GM18511 (cell line): ENCODE measurements at regions not wholly inside any gene's neighbourhood (a gene's known extent, or its start where the extent isn't known, plus 50 kb on each side); places are given as distances from the start of the nearest gene placed in this dataset.

Source experiments
- ATAC-seq: cut with Tn5 transposase; IDR thresholded peaks from one replicate; pipeline ENCODE4 v1.9.1; 2021; ENCODE audit warnings: mild to moderate bottlenecking, moderate library complexity; ENCODE audit not compliant: unreplicated experiment

DNA sequence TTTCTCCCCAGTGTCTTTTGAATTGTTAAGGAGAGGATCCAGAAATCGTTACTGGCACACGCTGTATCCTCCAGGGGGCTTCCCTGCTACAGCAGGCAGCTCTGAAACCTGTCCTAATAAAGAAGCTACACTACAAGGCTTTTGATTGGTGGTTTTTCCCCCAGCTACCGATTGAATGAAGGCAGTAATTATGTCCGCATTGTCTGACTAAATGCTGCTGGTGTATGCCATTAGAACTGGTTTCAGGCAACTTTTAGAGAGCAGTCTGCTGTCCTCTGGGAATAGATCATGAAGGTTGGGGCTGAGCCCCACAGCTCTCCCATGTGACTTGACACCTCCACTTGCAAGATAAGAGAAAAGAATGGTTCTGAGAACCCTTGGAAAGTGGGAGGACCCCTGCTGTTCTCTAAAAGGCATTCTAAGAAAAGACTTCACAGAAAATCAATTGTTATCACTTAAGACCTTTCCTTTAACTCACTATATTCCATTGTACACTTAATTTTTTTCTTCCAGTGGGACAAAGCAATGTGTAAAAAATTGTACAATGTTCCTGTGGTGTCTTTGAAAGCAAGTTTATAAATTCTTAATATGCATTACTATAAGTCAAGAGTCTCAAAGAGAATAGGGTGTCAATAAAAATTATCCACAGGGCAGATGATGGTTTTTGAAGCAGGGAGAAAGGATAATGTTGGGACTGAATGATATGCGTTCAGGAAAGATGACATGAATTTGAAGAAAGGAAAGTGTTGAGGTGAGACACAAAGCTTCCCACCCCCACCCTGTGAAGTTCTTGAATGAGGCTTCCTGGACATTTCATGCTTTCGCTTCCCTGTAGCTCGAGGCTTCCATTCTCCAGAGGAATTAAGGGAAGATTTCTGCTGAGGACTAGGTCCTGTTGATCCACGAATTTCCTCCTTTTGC lies 53.0 kb upstream of the DAZL start:
- ATAC-seq, result no peak

- no peak for ATAC-seq
Measured at GRCh38 chr3:16658925-16659793, 53.9 kb upstream of the DAZL start.

GRCh38 chr3:16663854-16664712 lies 58.9 kb upstream of the DAZL start:
- ATAC-seq, result no peak

GRCh38 chr3:16665282-16665741 lies 60.1 kb upstream of the DAZL start:
- ATAC-seq, result no peak

- ATAC-seq, result no peak
Measured at GRCh38 chr3:16666206-16666605, 61.0 kb upstream of the DAZL start.

GRCh38 chr3:16667633-16668032 lies 62.4 kb upstream of the DAZL start:
- no peak for ATAC-seq

GRCh38 chr3:16668776-16669545 lies 63.7 kb upstream of the DAZL start:
- no peak for ATAC-seq

- ATAC-seq, result no peak
Measured at GRCh38 chr3:16670191-16670590, 65.0 kb upstream of the DAZL start.

GRCh38 chr3:16671690-16672089 lies 66.5 kb upstream of the DAZL start:
- no peak for ATAC-seq

DNA sequence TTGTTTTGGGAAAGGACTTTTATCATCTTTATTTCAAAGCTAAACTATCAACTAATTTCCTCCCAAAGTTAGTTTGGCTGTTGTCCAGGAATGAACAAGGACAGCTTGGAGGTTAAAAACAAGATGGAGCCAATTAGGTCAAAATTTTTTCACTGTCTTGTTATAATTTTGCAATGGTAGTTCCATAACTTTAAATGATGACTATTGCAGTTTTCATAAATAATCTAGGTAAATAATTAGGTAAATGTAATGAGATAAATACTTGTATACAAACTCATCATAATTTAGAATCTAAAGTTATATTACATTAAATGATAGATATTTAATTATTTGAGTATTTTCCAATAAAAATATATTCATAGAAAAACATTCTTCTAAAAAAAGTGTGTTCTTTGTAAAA lies 68.3 kb upstream of the DAZL start:
- no peak for ATAC-seq

GRCh38 chr3:16675805-16676204 lies 70.6 kb upstream of the DAZL start:
- ATAC-seq, result no peak

- no peak for ATAC-seq
Measured at GRCh38 chr3:16686679-16687078, 81.5 kb upstream of the DAZL start.

GRCh38 chr3:16687221-16687620 lies 82.0 kb upstream of the DAZL start:
- no peak for ATAC-seq

- no peak for ATAC-seq
Measured at GRCh38 chr3:16692486-16693344, 87.5 kb upstream of the DAZL start.

DNA sequence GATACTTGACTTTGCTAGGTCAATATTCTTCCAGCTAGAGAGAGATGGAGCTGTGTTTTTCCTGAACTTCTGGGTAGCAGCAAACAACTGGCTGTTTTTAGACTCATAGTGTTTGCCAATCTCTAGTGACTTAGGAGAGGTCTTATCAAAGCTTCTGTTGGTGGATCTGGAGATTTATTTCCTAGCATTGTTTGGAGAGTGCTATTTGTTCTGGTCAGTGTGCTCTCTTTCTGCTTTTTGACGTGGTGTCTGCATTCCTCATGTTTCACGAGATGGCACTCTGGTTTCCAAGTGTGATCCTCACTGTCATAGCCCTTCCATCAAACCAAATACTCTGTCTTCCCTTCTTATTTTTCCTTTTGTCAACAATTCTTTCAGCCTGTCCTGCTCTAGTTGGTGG lies 88.6 kb upstream of the DAZL start:
- no peak for ATAC-seq

GRCh38 chr3:16695710-16696109 lies 90.5 kb upstream of the DAZL start:
- ATAC-seq, result no peak

DNA sequence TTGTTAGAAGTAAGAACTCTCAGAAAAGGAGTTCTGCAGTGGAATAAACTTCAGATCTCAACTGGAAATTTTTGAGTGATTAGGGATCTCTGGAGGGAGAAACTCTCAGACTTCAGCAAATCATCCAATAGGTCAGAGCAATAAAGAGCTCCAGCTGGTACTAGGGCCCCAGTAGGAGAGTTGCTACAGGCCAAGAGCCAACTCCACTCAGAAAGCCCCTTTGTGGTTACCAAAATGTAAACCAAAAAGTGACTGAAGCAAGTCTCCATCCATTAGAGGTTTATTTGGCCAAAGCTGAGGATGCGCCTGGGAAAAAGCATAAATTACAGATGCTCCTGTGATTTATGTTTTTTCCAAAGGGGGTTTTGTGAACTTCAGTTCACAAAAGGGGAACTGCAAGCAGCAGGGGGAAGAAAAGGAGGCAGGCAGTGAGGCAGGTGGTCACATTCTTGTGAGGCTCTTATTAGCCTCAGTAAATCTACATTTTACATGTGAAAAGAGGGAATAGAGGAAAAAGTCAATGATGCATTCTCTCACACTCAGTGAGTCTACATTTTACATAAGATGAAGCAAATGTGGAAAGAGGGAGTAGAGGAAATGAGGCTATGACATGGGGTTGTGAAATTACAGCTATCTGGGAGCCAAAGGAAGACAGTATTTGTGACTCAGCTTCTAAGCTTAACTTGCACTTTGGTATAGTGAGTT lies 92.4 kb upstream of the DAZL start:
- no peak for ATAC-seq

GRCh38 chr3:16700651-16701050 lies 95.4 kb upstream of the DAZL start:
- no peak for ATAC-seq

DNA sequence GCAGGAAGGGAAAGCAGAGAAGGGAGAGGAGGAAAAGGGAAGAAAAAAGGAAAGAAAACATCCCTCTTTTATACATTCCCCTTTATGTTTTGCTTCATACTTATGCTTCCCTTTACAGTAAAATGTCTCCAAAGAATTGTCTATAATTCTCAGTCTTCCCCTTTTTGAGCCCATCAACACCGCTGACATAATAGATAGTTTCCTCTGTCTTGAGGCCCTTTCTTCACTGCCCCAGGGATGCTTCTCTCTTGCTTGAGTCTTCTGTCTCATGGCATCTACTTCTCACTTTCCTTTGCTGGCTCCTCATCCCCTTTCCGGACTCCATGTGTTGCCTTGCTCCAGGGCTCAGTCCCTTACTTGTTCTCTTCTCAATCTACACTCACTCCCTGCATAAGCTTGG lies 99.7 kb upstream of the DAZL start:
- no peak for ATAC-seq
